Neural progenitor cell (in vitro differentiated cells): ENCODE measurements at regions not wholly inside any gene's neighbourhood (a gene's known extent, or its start where the extent isn't known, plus 50 kb on each side); places are given as distances from the start of the nearest gene placed in this dataset.

Experiments
- DNase-seq: peaks from one replicate; pipeline ENCODE4 v3.0.0-alpha.2; 2016; ENCODE audit warnings: low spot score
- H2AFZ ChIP-seq: fragments of 200-600 bp; sonication (generic); replicated peaks from 2 replicates; pipeline ENCODE4 v1.6.1; 2016; ENCODE audit warnings: antibody characterized with exemption
- H3F3A ChIP-seq: fragments of 200-600 bp; sonication (generic); 2 replicates; pipeline ENCODE4 v1.6.1; 2016; ENCODE audit warnings: antibody characterized with exemption, low read depth
- H3K27ac ChIP-seq: fragments of 200-600 bp; sonication (generic); 2 replicates; pipeline ENCODE4 v1.5.1; 2016; ENCODE audit warnings: mild to moderate bottlenecking
- H3K27me3 ChIP-seq: fragments of 200-600 bp; sonication (generic); 2 replicates; pipeline ENCODE4 v1.6.1; 2016; ENCODE audit warnings: mild to moderate bottlenecking, moderate library complexity
- H3K36me3 ChIP-seq: fragments of 200-600 bp; sonication (generic); 2 replicates; pipeline ENCODE4 v1.5.1; 2016
- H3K4me1 ChIP-seq: fragments of 200-600 bp; sonication (generic); 2 replicates; pipeline ENCODE4 v1.6.1; 2016; ENCODE audit warnings: mixed run types
- H3K4me2 ChIP-seq: fragments of 200-600 bp; sonication (generic); 2 replicates; pipeline ENCODE4 v1.6.1; 2016
- H3K4me3 ChIP-seq: fragments of 200-600 bp; sonication (generic); 2 replicates; pipeline ENCODE4 v1.5.1; 2016
- H3K79me2 ChIP-seq: fragments of 200-600 bp; sonication (generic); 2 replicates; pipeline ENCODE4 v1.6.1; 2016; ENCODE audit warnings: low read depth
- H3K9ac ChIP-seq: fragments of 200-600 bp; sonication (generic); 2 replicates; pipeline ENCODE4 v1.6.1; 2016
- H3K9me3 ChIP-seq: fragments of 200-600 bp; sonication (generic); 2 replicates; pipeline ENCODE4 v1.5.1; 2016; ENCODE audit warnings: low read depth
- H4K20me1 ChIP-seq: fragments of 200-600 bp; sonication (generic); 2 replicates; pipeline ENCODE4 v1.6.1; 2016; ENCODE audit warnings: low read depth
- H3K27ac Mint-ChIP-seq: 3 replicates; pipeline ENCODE4 v1.8.0; 2021; ENCODE audit warnings: mixed read lengths
- H3K27me3 Mint-ChIP-seq: 2 replicates; pipeline ENCODE4 v1.8.0; 2022; ENCODE audit warnings: low read depth, mild to moderate bottlenecking, inconsistent platforms, moderate library complexity, mixed read lengths; ENCODE audit not compliant: insufficient read depth
- H3K36me3 Mint-ChIP-seq: 3 replicates; pipeline ENCODE4 v1.8.0; 2021; ENCODE audit warnings: mixed read lengths
- H3K4me1 Mint-ChIP-seq: 3 replicates; pipeline ENCODE4 v1.8.0; 2021; ENCODE audit warnings: mixed read lengths
- H3K4me3 Mint-ChIP-seq: 3 replicates; pipeline ENCODE4 v1.8.0; 2021; ENCODE audit warnings: mild to moderate bottlenecking, moderate library complexity, mixed read lengths
- H3K9me3 Mint-ChIP-seq: 3 replicates; pipeline ENCODE4 v1.8.0; 2020; ENCODE audit warnings: mixed read lengths
- EZH2 ChIP-seq: fragments of 200-600 bp; sonication (generic); IDR thresholded peaks from 2 replicates; pipeline ENCODE4 v1.6.1; 2017; ENCODE audit warnings: antibody characterized with exemption, mild to moderate bottlenecking, moderate library complexity
- EZH2phosphoT487 ChIP-seq: fragments of 200-600 bp; sonication (generic); IDR thresholded peaks from 2 replicates; pipeline ENCODE4 v1.6.1; 2017; ENCODE audit warnings: antibody characterized with exemption
- TF ChIP-seq, protein P1 (sequence below): fragments of 200-600 bp; sonication (generic); IDR thresholded peaks from 2 replicates; pipeline ENCODE4 v1.5.1; 2017; ENCODE audit warnings: antibody characterized with exemption, mild to moderate bottlenecking

DNA sequence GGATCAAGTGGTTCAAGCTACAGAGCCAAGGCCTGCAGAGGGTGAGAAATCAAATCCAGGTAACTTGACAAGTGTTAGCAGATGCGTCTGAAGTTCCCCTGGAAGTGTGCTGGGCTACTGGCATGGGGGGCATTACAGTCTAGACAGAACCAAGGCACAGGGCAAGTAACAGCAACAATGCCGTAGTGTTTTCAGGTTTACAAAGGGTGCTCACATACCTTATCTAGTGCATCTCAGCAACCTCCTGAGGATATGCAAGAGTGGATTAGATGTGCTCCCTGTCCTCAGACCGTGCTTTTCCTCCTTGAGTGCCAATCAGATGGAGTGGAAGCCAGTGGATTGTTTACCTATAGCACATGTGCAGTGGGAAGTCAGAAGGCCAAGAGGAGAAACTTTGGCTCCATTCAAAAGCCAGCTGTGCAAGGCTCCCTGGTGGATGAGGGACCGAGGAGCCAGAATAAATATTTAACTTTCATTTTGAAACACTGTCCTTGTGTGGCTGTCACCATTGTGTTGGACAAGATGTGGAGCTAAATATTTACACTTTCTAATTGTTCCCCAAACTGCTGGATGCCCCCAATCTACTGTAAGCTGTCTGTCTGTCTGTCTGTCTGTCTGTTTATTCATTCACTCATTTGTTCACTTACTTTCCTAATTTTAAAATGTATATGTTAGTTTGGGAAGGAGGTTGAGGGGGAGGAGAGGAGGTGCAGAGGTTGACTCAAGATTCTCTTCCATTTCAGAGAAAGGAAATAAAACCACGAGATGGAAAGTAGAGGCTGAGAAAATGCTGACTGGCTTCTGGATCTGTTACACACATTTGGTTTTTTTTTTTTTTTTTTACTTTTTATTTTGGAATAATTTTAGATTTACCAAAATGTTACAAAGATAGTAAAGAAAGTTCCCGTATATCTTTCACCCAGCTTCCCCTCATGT is 184.0 kb upstream of the PARP11 start:
- no peak overlapping the region for H3K27ac ChIP-seq
- H3K4me2 ChIP-seq: no peak overlapping the region
- H3K36me3 ChIP-seq: no peaks in the 10 kb centered on the region
- no peak overlapping the region for H3K9ac ChIP-seq
- no peak overlapping the region for H3K4me3 Mint-ChIP-seq
- DNase-seq: no peak
- no peak overlapping the region for H3K4me3 ChIP-seq
- H3K79me2 ChIP-seq: no peaks in the 10 kb centered on the region
- no peak overlapping the region for H3K27ac Mint-ChIP-seq
- H3K4me1 ChIP-seq: no peaks in the 10 kb centered on the region
- no peaks in the 10 kb centered on the region for H3K9me3 Mint-ChIP-seq
- H4K20me1 ChIP-seq: no peaks in the 10 kb centered on the region
- no peaks in the 10 kb centered on the region for H3K36me3 Mint-ChIP-seq
- no peaks in the 10 kb centered on the region for H3K27me3 ChIP-seq
- TF ChIP-seq EZH2 (no peak), EZH2phosphoT487 (no peak)
- TF ChIP-seq, protein P1, sequence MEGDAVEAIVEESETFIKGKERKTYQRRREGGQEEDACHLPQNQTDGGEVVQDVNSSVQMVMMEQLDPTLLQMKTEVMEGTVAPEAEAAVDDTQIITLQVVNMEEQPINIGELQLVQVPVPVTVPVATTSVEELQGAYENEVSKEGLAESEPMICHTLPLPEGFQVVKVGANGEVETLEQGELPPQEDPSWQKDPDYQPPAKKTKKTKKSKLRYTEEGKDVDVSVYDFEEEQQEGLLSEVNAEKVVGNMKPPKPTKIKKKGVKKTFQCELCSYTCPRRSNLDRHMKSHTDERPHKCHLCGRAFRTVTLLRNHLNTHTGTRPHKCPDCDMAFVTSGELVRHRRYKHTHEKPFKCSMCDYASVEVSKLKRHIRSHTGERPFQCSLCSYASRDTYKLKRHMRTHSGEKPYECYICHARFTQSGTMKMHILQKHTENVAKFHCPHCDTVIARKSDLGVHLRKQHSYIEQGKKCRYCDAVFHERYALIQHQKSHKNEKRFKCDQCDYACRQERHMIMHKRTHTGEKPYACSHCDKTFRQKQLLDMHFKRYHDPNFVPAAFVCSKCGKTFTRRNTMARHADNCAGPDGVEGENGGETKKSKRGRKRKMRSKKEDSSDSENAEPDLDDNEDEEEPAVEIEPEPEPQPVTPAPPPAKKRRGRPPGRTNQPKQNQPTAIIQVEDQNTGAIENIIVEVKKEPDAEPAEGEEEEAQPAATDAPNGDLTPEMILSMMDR: no peak
- no peak overlapping the region for H2AFZ ChIP-seq
- no peaks in the 10 kb centered on the region for H3K9me3 ChIP-seq
- H3F3A ChIP-seq: no peaks in the 10 kb centered on the region
- H3K4me1 Mint-ChIP-seq: no peaks in the 10 kb centered on the region
- H3K27me3 Mint-ChIP-seq: peaks cover 2% of the 10 kb centered on the region

DNA sequence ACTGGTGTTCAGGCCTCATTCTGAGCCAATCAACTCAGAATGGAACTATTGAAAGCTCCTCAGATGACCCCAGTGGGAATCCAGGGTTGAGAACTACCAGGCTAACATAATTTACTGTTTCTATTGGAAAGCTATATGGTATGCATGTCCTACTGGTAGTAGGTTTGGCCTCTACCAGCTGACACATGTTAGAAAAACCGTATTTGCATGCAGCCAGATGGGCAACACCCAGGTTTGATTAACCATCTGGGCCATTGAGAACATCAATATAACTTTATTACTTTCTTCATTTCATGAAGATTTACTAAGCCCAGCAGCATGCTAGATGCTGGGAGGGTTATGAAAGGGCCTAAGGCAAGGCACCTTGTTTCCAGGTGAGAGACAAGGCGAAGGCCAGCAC is 181.4 kb upstream of the PARP11 start:
- Histone ChIP-seq H3K4me3 (no peak overlapping the region), H3K27me3 (no peaks in the 10 kb centered on the region), H3K9me3 (no peaks in the 10 kb centered on the region), H3K4me2 (no peak overlapping the region), H3K36me3 (no peaks in the 10 kb centered on the region), H4K20me1 (no peaks in the 10 kb centered on the region), H3K27ac (no peak overlapping the region), H3F3A (no peaks in the 10 kb centered on the region), H3K79me2 (no peaks in the 10 kb centered on the region), H3K9ac (no peak overlapping the region), H2AFZ (no peak overlapping the region), H3K4me1 (no peaks in the 10 kb centered on the region)
- no peaks in the 10 kb centered on the region for H3K36me3 Mint-ChIP-seq
- TF ChIP-seq EZH2phosphoT487 (no peak), EZH2 (no peak)
- TF ChIP-seq, protein P1: no peak
- H3K4me3 Mint-ChIP-seq: no peak overlapping the region
- no peak for DNase-seq
- peaks cover 2% of the 10 kb centered on the region for H3K27me3 Mint-ChIP-seq
- H3K9me3 Mint-ChIP-seq: no peaks in the 10 kb centered on the region
- H3K27ac Mint-ChIP-seq: no peak overlapping the region
- peaks cover 7% of the 10 kb centered on the region for H3K4me1 Mint-ChIP-seq

GRCh38 chr12:4052691-4053090 is 179.5 kb upstream of the PARP11 start:
- no peaks in the 10 kb centered on the region for H3K9me3 ChIP-seq
- no peak overlapping the region for H3K27ac Mint-ChIP-seq
- H3K27me3 Mint-ChIP-seq: peaks cover 2% of the 10 kb centered on the region
- no peak overlapping the region for H2AFZ ChIP-seq
- H3K27me3 ChIP-seq: no peaks in the 10 kb centered on the region
- no peak overlapping the region for H3K4me3 ChIP-seq
- DNase-seq: no peak
- H3F3A ChIP-seq: no peaks in the 10 kb centered on the region
- H3K27ac ChIP-seq: no peak overlapping the region
- H3K36me3 Mint-ChIP-seq: no peaks in the 10 kb centered on the region
- TF ChIP-seq, protein P1: no peak
- TF ChIP-seq EZH2 (no peak), EZH2phosphoT487 (no peak)
- peaks cover 17% of the 10 kb centered on the region for H3K4me1 Mint-ChIP-seq
- H3K4me2 ChIP-seq: no peak overlapping the region
- peaks cover 12% of the 10 kb centered on the region for H3K4me1 ChIP-seq
- H3K4me3 Mint-ChIP-seq: no peak overlapping the region
- H4K20me1 ChIP-seq: no peaks in the 10 kb centered on the region
- no peak overlapping the region for H3K9ac ChIP-seq
- no peaks in the 10 kb centered on the region for H3K79me2 ChIP-seq
- H3K9me3 Mint-ChIP-seq: no peaks in the 10 kb centered on the region
- no peaks in the 10 kb centered on the region for H3K36me3 ChIP-seq
